Stimulated activated CD4-positive, alpha-beta T cell treated with anti-CD3 and anti-CD28 coated beads, Interleukin-2, amount 100 ng/mL, for 48 hours (primary cell): ENCODE measurements at regions not wholly inside any gene's neighbourhood (a gene's known extent, or its start where the extent isn't known, plus 50 kb on each side); places are given as distances from the start of the nearest gene placed in this dataset.
A peak's percentile ranks its signal among the peaks of the same experiment; 100 is the strongest.
"Not testable (repeated sequence)": the region's sequence is repeated elsewhere in the genome, so short reads cannot be mapped to it uniquely, and the experiment has no call there.

Experiments
- DNase-seq, 2 donors: peaks; one replicate each; pipeline ENCODE4 v3.0.0-alpha.2; 2020

DNA sequence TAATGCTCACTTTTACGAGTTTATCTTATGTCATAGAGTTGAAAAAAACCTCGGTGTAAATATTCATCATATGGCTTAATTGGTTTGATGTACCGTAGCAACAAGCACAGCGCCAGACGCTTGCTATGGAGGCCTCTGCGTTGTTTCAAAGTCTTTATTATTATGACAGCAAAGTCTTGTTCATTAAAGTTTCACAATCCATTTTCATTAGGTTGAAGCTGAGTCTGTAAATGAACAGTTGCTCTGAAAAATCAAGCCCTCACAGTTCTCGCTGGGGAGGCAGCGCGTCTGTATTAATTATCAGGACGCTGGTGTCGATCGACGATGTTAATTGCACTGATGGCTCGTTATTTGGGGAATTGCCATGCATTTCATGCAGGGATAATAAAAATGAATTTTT, 185.6 kb downstream of the INSC start:
- no peak for DNase-seq

DNA sequence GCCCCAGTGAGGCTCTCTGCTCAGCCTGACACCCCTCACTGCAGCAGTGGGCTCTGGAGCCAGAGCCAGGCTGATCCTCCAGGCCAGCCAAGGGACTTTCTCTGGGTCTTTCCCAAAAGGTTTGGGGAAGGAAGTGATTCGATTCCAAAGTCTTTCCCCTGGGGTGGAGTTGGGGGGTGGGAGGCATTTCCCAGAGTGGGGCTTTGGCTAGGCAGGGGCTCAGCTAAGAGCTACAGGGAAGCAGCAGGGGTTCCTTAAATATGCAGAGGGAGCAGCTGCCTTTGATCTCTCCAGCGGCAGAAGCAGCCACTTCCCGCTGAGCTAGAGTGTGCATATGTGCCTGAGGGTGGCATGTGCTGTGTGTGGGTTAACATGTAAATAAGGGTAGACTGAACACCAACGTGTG, 192.9 kb downstream of the INSC start:
- no peak for DNase-seq

DNA sequence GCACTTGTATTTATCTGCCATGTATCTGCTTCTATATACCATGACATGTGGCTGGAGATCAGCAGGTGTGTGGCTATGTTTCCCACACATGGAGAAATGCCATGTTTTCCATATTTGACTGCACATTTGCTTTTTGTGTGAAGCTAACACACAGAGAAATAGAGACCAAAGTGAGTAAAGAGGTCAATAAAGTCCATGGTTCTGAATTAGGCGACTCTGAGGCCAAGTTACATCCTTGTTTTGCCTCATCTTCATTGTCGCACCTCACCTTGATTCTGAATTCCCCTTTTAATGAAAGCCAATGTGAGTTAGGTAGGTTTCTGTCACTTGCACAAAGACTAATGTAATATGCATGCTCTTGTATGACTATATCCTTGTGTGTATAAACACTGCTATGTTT, 194.1 kb downstream of the INSC start:
- DNase-seq: no peak

DNA sequence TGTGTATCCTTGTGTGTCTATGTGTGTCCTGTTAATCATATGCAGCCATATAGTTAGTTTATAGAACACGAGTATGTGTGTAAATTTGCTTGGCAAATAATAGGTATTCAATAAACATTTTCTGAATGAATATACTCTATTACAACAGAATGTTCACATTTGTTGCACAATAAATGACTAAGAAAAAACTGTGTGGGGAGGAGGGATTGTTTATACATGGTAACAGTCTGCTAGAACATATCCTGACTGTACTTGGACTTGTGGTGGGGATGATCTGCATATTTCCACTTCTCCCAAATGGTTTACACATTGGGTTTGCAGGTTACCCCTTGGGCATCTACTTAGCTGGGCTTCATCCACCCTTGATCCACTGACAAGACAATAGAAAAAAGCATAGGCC, 194.6 kb downstream of the INSC start:
- no peak for DNase-seq

DNA sequence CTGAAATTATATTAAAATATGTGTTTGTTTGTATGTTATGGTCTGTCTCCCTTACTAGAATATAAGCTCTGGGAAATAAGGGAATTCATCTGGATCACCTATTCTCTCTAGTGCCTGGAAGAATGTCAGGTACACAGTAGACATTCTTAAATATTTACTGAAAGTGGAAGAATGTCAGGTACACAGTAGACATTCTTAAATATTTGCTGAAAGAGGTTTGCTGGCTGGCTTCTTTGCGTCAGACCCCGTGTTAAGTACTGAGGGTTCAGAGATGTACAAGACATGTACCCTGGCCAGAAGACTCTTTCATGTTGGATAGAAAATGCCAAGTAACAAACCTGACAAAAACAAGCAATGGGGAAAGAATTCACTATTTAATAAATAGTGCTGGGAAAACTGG, 199.1 kb downstream of the INSC start:
- DNase-seq: no peak

DNA sequence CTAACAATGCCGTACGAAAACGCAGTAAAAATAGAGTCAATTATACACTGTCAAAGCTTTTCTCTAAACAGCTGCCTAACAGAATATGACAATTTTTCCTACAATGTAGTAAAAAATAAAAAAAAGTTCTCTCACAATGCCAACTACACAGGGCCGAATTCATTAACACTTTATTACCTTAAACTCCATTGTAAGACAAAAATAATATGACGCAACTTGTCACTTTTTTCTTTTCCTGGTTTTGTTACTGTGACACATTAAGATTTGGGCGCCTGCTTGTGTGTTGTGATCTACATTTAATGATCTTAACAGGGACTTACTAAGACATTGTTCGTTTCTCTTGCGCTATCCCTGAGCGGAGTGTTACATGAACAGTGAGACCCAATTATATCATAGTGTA, 204.1 kb downstream of the INSC start:
- DNase-seq: no peak

DNA sequence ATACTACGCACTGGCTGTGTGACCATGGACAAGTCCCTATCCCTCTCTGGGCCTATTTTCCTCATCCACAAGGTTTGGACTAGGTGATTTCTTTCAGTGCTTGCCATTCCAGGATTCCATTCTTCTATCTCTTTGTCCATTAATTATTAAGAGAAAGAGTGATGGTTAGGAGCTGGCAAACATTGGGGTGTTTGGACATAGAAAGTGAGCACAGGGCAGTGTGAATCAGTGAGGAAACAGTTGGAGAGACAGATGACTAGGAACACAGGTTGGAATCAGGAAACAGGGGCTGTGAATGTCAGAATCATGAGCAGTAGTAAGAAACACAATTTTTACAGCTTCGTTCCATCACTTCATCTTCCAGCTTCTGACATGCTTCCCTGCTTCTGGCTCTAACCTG, 211.8 kb downstream of the INSC start:
- DNase-seq: no peak

DNA sequence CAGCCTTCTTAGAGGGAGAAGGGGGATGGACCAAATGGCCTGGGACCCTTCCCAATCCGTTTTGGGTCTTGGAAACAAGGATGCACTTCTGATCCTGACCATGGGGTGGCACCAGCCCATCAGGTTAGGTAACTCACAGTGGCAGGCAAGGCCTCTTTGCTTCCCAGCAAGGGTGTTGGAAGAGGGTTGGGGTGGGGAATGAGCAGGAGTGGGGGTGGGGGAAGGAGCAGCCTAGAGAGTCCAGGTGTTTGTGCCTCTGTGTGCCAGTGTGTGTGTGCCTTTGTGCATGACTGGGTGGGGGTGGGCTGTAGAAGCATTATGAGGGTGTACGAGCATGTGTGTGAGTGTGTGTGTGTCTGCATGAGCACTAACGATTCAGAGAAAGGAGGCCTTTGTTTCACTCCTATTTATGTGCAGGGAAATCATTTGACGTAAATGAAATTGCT, 213.1 kb downstream of the INSC start:
- peak in 1 of 2 donors; percentile 1 for DNase-seq

DNA sequence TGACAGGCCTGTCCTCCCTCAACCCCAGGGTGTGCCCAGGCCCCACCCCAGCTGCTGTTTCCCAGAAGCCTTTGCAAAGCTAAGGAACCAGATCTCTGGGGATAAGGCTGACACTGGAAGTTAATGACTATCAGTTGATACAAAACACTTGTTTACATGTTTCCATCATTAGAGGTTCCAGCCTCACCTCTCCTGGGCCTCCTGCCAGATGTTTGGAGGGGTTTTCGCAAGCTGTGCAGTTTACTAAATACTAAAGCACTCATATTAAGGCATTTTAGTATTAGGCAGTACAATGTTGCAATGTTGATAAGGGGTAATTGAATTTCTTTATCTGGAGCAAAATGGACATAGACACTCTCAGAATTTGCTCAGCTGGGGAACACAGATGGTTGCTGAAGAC, 218.7 kb downstream of the INSC start:
- DNase-seq: no peak

DNA sequence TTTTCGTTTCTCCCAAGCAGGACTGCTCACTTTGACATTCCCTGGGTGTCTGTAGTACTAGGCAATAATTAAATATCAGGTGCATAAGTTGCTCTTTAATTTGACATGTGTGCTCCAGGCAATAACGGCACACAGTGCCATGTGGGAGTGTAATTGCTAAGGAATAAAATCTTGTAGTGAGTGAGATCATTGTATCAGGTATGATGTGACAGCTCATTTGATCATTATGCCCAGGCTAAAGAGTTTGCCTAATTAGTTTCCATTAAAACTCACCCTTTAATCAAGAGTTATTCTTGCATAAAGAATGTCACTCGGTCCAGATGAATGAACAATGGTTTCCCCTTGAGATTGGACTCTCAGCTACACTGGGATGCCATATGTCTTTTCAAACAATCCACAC, 220.0 kb downstream of the INSC start:
- DNase-seq: no peak

DNA sequence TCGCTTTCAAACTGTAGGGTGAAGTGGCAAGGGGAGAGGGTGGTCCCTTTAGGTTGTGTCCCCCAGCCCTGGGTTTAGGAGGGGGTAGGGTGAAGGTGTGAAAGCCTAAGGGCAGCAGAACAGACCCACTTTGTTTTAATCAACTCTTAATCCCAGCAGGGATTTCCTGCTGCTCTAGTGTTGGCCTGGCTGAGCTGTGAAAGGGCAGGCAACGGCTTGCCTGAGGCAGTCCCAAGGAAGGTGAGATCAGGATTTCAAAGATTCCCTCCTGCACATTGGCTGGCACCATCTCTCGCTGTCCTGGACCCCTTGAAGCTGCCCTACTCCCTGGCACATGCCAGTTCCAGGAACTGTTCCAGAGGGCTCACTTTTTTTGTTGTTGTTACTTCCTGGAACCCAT, 221.3 kb downstream of the INSC start:
- DNase-seq: no peak

DNA sequence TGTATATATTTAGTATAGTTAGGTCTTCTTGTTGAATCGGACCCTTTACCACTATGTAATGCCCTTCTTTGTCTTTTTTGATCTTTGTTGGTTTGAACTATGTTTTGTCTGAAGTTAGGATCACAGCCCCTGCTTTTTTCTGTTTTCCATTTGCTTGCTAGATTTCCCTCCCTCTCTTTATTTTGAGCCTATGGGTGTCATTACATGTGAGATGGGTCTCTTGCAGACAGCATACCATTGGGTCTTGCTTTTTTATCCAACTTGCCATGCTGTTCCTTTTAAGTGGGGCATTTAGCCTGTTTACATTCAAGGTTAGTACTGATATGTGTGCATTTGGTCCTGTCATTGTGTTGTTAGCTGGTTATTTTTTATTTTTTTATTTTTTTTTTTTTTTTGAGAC, 224.6 kb downstream of the INSC start:
- DNase-seq: no peak

DNA sequence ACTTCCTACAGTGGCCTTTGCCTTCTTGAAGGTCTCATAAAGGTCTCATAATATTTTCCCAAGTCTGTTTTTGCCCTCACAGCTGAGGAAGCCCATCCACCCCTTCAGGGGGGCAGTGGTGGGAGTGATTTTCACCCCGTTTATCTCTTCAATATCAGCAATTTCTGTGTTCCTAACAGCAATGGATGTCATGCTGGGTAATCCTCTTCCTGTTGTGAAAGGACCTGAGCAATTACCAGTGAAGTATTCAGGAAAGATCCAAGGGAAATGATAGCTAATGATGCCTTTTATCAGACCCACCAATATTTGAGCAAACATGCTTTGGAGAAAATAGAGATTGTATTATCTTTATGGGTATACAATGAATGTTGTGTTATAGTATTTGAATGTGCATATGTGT, 226.9 kb downstream of the INSC start:
- DNase-seq: no peak

DNA sequence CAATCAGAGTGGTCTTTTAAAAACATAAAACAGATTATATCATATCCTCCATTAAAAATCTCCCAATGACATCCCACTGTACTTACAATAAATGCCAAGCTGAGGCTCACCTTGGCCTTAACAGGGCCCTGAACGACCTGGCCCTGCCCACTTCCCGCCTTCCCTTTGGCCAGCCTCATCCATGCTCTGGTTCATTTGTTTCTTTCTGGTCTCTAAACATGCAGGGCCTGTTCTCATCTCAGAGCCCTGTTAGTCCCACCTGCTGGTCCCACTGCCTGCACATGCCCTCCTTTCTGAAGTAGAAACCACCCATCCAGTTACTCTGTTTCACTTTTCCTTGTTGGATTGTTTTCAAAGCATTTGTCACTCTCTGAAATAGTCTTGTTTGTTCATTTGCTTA, 227.4 kb downstream of the INSC start:
- no peak for DNase-seq

DNA sequence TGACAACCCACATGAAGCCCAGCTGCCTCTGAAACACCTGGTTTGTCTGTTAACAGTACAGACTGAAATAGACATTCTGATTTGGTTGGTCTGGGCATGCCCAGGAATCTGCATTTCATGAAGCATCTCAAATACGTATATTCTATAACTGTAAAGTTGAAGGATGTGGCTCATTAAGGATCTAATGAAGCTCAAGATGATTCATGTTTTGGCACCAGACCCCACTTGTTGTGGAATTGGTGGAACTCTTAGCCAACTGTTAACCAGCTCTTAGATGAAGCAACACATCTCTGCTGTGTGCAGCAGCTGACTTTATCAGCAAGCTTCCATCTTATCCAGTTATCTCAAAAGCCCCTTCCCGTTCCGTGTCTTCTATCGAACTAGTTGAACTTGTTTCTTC, 232.2 kb downstream of the INSC start:
- no peak for DNase-seq

DNA sequence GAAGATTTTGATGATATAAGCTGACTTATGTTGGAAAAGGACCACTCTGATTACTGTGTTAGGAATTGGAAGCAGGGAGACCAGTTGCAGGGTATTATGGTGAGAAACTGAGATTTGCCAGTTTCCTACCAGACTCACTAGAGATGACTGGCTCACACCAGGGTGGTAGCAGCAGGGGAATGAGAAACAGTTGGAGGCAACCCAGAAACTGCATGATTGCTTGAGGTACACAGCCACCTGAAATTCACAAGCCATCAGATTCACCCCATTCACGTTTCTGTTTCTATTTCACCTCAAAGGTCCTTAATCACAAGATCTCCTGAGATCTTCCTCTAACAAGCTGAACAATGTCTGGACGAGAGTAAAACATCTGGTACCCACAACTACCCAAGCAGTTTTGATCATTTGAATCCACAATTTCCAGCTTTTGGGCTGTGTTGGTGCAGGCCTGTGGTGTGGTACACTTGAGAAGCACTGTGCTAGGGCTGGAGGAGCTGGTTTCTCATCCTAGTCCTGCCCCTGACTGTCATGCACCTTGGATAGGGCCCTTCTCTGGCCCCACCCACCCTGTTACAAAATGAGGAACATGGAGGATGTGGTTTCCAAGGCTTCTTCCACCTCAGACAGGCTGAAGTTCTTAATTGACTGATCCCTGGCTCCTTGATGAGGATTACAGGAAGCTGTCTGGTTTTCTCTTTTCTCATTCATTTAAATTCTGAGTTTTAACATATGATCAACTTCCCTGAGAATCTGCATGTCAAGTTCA, 233.4 kb downstream of the INSC start:
- DNase-seq: no peak

DNA sequence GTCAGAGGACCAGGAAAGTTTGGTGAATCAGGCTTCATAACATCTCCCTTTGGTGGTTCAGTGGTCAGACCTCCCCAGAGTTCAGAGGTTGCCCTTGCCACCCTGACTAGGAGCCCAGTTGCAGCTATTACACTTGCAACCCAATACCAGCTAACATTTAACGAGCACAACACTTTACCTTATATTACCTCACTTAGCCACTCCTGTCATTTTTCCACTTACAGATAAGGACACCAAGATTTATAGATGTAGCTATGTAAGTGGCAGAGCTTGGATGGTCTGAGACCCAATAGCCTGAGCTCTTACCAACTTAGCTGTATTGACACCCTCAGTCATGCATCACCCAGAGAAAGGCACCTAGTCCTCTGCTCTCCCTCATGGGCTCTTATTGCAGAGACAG, 234.7 kb downstream of the INSC start:
- no peak for DNase-seq

DNA sequence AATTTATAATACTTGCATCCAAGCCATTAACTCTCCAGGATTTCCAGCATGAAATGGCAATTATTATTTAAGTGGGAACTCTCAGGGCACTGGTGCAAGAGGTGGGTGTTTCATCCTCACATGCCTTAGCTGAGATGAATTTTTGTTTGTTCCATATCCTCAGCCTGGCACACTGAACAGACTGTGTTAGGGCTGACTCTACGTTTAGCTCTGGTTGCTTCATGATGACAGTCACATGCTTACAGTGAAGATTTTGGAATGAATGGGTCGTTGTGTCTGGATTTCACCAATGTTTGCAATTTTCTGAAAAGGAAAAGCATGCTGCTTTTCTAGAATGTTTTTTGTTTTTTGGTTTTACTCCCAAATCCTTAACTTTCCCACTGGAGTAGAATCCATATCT, 246.6 kb downstream of the INSC start:
- DNase-seq: no peak

DNA sequence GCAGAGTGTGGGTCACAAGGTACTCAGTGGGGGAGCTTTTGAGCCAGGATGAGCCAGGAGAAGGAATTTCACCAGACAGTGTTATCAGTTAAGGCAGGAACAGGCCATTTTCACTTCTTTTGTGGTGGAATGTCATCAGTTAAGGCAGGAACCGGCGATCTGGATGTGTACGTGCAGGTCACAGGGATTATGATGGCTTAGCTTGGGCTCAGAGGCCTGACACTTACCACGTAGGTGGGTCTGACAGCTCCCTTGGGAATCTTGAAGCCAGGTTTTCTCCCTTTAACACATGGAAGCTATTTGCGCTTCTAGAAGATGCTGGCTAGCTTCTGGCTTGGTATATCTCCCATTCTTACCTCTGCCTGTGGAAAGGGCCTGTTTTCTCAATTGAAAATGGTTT, 250.6 kb downstream of the INSC start:
- not testable (repeated sequence) for DNase-seq

DNA sequence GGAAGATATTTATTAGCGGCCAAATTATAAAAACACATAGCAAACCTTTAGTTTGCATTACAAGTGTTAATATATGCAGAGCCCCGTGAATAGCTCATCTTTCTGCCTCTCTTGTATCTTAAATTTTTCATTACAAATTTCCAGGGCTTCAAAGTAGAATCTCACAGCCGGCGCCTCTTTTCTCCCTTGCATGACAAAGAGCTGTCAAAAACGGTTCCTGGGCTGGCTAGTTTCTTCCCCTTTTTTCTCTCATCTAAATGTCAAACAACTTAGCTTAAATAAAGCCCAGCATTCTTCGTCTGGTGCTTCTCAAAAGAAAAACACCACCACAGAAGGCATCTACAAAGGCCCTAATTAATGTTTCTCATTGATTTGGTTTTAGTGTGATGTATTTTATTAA, 253.0 kb downstream of the INSC start:
- DNase-seq: no peak

DNA sequence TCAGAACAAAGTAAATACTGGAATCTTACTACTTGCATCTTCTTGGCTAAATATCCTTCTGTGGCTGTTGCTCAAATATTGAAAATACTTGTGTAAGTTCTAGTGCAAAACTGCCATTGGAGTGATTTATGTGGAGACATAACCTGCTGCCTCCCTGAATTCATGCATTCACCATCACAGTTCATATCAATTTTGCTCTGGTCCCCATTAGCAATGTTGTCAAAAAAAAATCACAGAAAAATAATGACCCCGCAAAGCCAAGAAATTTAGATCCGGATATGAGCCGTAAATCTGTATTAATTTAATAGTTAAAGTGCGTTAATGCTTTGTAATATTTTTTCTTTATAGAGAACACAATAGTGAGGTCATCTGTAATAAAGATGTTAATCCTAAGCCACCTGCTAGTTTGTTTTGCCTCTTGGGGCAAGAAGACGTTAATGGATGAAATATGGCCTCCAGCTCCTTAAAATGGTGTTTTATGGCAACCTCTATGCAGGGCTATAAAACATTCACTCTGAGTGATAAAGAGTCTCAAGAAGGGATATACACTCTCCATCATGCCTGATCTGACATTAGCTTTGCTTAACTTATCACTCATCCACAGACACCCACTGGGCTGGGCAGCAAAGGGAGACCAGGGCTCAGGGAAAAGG, 255.9 kb downstream of the INSC start:
- no peak for DNase-seq

DNA sequence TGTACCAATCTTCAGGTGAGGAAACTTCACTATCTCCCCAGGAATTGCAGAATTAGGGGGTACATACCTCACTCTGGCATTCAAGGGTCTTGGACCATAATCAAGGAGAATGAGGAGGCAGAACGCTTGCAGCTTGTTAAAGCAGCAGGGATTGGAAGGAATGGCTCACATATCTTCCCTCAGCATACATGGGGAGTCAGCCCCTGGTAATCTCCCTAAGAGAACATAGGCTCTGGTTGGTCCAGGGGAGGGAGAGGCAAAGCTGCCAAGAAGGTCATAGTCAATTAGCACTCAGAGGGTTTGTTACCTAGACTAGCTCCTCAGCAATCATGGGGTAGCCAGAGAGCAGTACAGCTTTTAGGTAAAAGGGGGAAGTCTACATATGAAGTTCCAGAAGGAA, 256.8 kb downstream of the INSC start:
- no peak for DNase-seq

DNA sequence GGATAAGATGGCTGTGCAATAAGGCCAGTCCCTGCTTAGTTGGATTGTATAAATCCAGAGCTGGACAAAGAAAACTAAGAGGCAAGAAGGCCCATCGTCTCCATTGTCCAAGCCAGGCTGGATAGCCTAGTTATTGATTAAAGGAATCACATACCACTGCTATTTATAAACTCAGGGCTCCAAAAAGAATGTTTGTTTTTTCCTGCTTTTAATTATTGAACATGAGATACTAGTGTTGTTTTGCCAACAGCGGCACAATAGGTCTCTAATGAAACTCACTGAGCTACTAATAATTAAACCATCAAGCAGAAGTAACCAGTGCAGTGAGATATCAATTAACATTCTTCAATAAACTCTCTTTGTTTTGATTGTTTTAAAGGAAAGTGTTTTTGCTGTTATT, 259.7 kb downstream of the INSC start:
- DNase-seq: no peak

DNA sequence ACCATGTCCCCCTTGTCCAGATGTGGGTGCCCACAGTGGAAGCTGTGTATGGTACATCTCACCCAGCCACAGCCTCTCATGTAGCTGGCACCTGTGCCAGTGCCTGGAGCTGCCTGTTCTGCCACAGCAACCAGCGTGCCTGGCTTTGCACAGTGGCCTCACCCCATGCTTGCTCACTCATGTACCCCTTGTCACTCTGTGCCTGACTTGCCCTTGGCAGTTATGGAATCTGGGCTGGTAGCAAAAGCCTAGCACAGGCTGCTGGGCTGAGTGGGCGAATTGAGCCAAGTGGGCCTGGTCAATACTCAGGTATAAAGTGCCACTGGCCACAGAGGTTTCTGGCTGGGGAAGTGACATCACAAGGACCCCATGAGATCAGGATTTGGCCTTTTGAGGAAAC, 264.2 kb downstream of the INSC start:
- no peak for DNase-seq

DNA sequence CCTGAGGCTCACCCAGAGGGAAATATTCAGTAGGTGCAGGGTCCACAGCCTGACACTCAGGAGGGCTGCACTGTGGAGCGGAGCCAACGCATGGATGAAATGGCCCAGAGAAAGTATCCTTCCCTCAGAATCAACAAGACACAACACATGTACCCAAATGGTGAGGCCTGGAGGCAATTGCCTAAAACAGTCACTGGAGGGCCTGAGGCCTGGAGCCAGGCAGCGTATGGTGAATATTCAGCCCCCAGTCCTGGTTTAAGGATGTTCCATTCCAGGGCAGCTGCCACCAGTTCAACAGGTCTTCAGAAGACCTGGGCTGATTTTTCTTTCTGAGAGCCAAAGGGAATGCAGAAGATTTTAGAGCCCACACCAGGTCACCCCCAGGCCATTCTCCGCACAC, 264.8 kb downstream of the INSC start:
- DNase-seq: no peak
